Stimulated activated CD8-positive, alpha-beta memory T cell treated with anti-CD3 and anti-CD28 coated beads, Interleukin-15, amount 100 ng/mL, for 24 hours (primary cell): ENCODE measurements at regions not wholly inside any gene's neighbourhood (a gene's known extent, or its start where the extent isn't known, plus 50 kb on each side); places are given as distances from the start of the nearest gene placed in this dataset.
"Not testable (repeated sequence)": the region's sequence is repeated elsewhere in the genome, so short reads cannot be mapped to it uniquely, and the experiment has no call there.

Source experiments
- DNase-seq: peaks from one replicate; pipeline ENCODE4 v3.0.0-alpha.2; 2020; ENCODE audit warnings: low read depth

DNA sequence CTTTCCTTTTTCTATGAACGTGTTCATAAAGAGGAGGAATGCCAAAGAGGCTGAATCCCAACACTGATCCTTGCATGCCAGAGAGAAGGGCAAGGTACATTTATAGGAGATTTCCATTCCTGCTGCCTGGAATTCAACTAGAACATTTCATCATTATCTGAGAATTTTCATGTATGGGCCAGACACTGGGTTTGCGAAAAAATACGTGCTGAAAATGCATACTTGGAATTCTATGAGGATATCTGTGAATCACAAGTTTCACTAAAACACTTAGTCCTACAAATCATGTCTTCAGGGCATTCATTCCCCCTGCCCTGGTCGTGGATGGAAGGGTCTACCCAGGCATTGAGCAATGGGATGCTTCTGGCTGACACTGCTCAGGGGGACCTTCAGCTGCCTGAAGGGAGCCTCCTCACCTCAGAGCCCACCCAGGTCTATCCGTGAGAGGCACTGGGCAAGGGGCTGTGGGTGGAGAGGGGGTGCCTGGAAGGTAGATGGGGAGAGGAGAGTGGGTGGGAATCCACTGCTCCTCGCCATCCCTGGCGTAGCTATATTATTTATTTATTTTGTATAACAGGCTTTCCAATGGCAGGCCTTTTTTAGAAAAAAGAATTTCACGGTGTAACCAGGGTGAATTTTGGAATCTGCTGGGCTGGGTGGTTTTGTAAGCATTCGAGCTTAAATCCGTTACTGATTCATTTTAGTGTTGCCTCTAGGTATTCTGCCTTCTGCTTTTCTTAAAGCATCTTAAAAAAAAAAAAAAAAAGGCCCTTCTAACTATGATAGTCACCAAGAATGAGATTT is 560.6 kb upstream of the ID2 start:
- no peak for DNase-seq

DNA sequence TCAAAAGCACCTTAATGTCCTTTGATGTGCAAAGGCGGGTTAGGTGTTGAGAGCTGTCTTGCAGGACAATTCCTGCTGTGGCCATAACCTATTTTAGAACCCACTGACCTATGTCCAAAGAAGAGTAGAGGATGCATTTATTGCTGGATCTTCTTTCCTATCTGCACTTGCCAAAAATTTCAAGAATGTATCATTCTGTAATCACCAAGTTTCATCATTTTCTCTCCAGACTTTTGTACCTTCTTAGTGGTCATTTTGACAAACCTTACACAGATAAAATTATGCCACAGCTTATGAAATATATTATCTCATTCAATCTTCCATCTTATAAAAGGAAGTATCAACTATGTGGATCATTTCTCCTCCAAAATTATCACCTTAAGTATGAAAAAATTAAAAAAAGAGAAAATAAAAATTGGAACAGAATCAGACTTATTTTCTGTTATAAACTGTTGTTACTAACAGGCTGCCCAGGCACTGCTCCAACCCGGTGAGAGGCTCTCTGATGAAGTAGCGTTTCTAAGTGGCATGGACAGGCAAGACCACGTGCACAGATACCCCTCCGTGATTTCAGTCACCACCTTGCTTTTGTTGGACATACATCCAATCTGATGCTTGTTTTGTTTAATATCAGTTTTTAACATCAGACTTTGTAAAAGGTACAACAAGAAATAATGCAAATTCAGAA is 559.9 kb upstream of the ID2 start:
- DNase-seq: no peak

DNA sequence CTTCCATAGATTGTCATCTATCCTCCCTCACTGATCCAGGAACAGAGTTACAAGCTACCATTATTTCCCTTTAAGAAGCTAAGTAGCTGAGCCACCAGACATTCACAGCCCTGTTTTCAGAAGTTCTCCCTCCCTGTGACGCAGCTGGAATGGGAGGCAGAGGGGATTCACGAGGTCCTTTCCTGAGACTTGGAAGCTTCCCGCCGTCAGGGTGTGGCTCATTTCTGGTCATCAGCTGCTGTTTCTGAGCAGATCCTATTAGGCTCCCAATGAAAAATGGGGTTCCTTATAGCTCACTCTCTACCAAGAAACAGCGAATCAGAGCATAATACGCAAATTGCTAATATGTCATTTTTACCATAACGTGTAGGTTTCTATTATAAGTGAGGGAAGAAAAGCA is 559.3 kb upstream of the ID2 start:
- DNase-seq: no peak

DNA sequence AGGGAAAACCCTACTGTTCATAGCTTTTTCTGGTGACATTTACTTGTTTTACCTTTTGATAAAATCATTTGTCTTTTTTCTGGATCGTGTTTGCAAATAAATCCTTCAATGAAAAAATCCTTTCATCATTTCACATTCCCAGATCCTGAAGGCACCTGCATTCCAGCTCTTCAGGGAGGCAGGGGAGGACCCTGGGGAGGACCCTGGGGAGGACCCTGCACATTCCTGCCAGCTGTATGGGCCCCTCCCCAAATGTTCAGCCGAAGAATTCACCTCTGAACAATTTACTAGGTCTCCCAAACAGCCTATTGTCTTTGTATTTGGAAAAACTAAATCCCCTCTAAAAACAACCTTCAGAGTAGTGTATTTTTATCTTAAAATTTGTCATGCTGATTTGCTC is 558.4 kb upstream of the ID2 start:
- no peak for DNase-seq

DNA sequence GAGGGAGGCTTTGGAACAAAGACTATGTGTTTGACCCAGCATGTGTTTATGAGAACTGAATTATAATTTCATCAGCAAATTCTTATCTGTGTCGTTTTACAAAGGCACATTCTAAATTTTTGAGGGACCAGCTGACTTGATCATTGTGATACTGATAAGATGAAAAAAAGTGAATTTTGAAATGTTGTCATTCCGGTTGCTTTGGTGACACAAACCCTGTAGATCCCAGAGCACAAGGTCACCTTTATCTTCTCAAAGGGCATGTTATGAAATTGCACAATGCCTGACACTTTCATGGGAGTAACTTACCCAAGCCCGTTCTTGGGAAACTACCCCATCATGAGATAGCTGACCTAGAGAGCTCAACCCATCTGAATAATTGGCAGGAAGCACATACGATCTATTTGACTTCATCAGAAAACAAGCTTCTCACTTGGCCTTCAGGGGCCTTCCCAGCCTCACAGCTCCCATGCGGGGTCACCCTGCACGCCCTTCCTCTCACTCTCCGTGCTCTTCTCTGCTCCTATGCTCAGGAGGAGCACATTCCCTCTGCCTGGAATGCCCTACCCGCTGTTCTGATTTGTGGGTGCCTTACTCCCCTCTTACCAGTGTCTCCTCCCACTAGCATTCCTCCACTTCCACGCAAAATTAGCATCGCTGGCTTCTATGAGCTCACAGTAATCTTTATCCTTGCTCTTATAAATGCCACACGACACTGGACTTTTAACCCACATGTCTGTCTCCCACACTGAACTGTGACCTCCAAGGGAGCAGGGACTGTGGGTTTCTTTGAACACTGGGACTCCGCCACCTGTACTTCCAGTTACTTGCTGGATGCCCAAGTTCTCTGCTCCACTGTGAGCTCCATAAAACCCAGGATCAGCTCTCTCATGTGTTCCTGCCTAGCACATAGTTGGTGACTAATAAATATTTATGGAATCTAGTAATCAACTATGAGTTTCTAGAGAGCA is 555.8 kb upstream of the ID2 start:
- no peak for DNase-seq

DNA sequence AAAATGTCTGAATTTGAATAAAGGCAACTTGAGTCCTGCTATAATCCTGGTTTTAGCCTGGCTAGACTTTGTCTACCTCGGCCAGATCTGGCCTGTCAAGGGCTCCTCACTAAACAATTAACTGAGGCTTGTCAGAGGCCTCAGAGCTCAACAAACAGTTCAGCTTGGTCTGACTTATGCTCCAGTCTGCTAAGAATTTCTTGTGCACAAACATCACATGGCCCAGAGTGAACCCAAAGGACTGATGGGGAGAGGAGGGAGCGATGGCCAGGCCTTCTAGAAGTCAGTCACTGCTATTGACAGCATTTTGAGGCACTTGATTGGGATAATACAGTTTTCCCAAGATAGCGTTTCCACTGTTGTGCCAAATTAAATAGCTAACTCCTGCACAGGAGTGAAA is 555.1 kb upstream of the ID2 start:
- DNase-seq: no peak

DNA sequence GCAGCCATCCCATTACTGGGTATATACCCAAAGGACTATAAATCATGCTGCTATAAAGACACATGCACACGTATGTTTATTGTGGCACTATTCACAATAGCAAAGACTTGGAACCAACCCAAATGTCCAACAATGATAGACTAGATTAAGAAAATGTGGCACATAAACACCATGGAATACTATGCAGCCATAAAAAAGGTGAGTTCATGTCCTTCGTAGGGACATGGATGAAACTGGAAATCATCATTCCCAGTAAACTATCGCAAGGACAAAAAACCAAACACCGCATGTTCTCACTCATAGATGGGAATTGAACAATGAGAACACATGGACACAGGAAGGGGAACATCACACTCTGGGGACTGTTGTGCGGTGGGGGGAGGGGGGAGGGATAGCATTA is 550.4 kb upstream of the ID2 start:
- not testable (repeated sequence) for DNase-seq

DNA sequence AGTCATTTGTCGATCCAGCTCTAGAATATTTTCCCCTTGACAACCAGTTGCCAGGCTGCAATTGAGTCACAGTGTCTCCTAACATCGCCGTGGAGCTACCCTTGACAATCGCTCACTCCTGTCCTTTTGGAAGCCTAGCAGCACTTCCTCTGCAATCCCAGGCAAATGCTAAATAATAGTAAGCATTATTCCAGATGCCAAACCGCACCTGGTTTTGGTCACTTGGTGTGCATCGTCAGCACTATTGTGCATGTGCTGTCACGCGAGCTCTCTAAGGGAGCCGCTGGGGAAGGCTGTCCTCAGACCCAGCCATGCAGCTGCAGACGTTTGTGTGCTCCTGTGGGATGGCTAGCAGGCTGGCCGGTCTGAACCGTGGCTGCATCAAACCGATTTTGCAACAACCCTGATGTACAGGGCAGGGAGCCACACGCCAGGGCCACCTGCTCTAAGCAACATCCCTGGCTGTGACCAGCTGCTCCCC is 549.5 kb upstream of the ID2 start:
- DNase-seq: no peak

DNA sequence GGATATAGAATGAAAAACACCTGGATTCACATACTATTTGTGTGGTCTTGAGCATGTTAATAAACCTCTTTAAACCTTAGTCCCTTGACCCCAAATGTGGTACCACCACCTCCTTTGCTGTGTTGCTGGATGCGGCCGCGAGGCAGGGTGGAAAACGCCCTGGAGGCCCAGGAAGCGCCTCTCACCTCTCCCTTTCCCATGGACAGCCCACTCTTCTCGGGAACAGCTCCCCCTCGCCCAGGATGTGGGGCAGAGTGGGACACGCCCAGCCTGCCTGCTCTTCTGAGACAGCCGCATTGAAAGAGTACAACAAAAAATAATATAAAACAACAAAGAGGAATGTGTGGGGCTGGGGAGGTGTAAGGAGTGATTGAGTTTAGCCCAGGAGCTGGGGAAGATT is 549.0 kb upstream of the ID2 start:
- DNase-seq: no peak

DNA sequence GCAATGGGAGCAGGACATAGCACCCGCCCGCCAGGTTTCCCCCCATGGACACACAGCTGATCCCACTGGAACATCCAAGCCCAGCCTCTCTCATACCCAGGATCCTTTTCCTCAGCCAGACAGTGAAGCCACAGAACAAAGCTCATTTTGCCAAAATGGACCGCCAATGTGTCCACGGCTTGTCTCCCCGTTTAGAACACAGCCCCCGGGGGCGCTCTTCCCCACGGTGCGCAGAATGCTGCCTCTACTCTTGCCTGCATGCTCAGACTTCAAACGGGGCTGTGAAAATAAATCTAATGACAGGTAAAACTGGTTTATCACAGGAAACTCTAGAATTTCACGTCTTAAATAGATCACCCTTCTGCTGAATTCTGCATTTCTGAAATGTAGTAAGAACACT is 548.5 kb upstream of the ID2 start:
- DNase-seq: no peak

DNA sequence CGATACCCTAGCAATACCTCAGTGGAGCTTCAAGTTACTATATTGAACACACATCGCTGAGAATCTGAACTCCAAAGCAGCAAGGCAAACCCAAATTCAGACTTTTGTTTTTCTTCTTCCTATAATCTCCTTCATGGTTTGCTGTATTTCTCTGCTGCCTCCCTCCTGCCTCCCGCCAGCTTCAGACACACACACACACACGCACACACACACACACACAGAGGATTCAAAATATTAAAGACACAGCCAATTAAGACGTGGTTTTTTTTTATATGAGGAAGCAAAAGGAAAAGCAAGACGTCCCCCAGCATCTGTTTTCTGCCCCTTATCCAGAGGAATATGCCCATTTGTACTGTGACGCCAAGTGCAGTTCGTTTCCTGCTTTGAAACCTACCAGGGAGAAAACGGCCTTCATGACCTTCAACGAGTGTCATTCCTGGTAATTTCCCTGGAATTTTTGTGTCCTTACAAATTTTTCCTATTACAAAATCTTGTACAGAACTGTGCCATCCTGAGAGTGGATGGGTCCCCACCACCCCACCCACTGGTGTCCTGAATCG is 547.9 kb upstream of the ID2 start:
- no peak for DNase-seq

DNA sequence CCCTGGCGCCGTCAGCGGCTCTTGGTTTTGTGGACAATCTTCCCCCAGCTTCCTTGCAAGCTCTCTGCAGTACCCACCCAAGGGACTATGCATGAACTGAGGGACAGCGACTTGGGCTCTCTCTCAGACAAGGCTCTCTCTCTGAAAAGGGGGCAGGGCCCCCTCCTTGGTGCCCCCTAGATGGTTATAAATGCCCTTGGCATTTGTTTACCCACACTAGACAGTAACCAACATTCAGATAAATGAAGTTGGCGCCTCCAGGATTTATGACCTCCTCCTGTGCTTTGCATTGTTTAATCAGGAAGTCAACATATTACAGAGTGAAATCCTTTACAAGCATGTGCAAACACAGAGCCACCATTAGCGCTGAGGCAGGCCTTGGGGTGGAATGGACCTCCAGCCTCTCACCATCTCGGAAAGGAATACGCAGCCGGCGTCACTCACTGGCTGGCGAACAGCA is 547.4 kb upstream of the ID2 start:
- DNase-seq: no peak

DNA sequence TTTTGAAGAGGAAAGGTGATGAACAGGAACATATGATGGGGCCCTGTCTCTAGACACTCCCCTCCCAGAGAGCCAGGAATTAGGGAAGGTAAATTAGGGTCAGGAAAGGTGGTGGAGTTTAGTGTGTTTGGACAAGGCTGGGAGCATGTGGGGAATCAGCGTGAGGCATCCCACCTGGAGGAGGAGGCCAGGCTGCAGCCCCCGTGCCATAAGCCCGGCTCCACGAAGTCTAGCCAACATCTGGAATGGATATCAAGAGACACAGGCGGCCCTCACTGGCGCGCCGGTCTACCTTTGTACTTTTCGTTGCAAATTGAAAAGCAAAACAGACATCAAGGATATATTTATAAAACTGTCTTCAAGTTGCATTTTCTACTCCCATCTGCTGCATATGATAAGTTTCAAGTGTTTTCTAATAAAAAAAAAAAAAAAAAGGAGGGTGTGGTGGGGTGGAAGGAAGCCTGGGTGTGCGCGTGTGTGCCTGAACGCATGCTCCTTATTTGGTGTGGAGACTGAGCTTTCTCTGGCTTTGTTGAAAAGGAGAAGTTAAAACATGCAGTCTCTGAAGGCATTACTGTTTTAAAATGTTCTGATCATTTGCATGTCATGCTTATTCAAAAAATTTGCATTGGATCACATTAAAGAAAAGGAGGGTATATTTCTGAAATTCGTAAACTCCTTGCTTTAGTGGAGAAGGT is 546.7 kb upstream of the ID2 start:
- DNase-seq: no peak

DNA sequence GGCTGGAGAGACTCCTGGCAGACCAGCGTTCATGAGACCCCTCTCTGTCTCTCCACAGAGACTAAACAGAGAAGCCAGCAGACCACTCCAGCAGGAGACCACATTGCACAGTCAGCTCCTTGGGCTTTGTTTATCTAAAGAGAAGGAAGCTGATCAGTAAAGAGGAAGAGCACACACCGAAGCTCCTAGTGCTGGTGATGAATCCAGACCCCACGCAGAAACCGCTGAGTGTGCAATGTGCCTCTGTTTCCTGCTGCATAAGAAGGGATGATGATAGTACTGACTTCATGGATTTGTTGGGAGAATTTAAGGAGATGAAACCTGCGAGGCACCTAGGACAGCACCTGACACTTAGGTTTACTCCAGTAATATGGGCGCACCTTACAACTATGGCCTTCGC is 544.1 kb upstream of the ID2 start:
- no peak for DNase-seq

DNA sequence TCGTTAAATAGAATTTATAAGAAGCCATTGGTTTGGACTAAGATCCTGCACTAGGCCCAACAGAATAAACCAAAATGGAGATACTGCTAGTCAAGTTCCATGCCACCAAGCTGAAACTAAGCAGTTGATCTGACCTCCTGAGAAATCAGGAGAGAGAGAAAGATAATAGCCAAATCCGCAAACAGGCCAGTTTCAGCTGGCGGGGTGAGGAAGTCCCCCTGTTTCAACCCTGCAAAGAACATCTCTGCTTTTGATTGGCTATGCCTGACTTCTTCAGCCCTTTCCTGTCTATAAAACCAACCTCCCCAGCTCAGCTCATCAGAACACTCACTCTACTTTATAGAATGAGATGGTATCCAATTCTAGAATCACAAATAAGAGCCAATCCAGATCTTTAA is 543.3 kb upstream of the ID2 start:
- no peak for DNase-seq

DNA sequence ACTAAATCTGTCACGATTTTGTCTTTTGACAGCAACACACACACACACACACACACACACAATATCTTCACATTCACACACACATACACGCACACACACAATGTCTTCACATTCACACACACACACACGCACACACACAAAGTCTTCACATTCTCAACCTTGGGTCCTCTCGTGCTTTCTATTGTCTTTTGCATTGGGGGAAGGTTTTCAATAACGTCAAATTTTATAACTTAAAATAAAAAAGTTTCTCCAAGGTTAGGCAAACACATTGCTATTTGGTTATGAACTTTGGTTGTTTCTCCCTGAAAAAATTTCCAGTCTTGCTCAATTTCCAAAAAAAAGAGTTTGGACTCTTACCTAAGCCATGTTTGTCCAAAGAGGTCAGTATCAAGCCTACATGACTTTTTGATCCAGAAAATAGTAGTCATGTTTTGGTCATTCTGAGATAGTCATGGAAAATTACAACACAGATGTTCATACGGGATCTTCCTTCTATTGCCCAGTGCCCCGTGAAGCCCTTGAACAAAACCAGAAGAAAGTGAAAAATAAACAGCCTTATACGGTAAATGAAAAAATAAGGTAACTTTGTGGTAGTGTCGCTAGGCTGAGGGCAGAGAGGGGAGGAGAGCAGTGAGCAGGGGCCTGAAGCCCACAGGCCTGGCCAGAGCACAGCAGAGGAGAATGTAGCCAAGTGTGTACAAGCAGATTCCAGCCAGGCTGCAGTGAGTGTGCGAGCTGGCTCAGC is 542.8 kb upstream of the ID2 start:
- no peak for DNase-seq

DNA sequence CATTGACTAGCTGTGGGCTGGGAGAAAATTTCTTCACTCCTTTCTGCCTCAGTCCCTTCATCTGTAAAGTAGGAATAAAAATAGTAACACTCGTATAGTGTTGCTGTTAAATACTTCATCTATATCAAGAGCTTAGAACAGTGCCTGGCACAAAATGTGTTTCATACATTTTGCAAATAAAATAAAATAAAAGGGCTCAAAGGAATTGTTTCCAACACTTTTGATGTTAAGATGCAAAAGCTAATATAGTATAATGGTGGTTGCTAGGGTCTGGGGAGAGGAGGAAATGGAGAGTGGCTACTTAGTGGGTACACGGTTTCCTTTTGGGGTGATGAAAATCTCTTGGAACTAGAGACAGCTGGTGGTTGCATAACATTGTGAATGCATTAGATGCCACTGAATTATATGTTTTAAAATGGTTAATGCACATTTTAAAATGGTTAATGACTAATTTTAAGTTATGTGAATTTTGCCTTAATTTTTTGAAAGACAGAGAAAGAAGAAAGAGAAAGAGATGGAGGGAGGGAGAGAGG is 542.1 kb upstream of the ID2 start:
- no peak for DNase-seq

DNA sequence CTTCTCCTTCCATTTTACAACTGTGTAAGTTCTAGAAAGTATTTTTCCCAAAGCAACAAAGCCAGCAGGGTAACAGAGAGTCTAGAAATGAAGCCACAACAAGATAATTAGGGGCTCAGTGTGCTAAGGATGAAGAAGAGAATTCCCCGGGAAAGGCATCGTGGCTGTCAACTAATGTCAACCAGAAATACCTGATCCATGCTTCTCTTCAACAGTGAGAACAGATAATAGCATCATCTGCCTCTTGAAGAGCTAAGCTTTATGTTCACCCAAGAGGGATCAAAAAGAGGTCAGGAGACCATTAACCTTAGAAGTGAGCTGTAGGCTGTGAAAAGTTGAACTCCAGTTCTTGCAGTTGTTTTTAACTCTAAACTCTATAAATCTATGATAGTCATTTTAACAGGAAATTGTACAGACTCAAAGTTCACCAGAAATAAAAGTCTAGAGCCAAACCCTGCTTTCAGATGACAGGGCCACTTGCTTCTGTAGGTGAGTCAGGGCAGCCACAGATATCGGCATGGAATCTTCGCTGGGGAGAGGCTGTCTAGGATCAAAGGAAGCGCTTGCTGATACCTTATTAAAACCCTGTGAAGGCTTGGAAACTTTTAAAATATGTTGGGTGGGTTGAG is 540.7 kb upstream of the ID2 start:
- no peak for DNase-seq

DNA sequence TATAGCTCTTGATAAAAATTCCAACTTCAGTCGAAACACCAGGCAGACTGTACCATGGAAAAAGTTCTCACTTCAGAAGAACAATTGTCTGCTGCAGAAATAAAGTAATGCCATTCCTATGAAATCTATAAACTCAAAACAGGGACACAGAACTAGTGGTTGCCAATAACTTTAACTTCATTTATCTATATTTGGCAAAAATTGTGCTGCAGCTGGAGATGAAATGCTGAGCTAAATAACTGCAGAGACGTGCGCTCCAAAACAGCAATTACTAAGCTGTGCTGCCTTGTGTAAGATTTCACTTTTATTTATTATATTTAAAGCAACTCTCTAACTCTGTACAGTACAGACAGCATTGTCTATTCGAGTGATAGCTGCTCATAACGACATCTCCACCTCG is 540.1 kb upstream of the ID2 start:
- no peak for DNase-seq

DNA sequence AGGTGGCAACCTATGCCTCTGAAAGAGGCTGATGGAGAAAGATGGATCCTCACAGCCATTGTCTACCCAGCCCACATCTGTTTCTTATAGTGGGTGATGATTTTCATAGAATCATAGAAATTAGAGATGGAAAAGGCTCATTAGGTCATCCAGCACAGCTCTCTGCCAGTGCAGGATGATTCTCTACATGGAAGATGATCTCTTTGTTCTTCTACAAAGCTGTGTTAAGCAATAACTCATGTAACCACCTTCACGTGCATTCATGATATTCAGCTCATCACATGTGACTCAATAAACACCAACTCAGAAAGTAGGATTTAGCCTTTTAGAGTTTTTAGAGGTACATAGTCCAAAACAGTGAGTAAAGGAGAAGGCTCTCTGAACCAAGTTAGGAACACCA is 539.4 kb upstream of the ID2 start:
- DNase-seq: no peak
